Osteocyte (in vitro differentiated cells): ENCODE measurements at regions not wholly inside any gene's neighbourhood (a gene's known extent, or its start where the extent isn't known, plus 50 kb on each side); places are given as distances from the start of the nearest gene placed in this dataset.

ENCODE experiments used
- DNase-seq: peaks from one replicate; pipeline ENCODE4 v3.0.0; 2021; ENCODE audit warnings: mixed read lengths; ENCODE audit not compliant: unreplicated experiment; ENCODE audit errors: extremely low spot score
- H3K27ac Mint-ChIP-seq: one replicate; pipeline ENCODE4 v1.8.0; 2021; ENCODE audit warnings: mild to moderate bottlenecking, mixed read lengths; ENCODE audit not compliant: unreplicated experiment
- H3K27me3 Mint-ChIP-seq: one replicate; pipeline ENCODE4 v1.8.0; 2021; ENCODE audit warnings: mixed read lengths; ENCODE audit not compliant: unreplicated experiment
- H3K36me3 Mint-ChIP-seq: one replicate; pipeline ENCODE4 v1.8.0; 2021; ENCODE audit warnings: mixed read lengths; ENCODE audit not compliant: unreplicated experiment
- H3K4me1 Mint-ChIP-seq: one replicate; pipeline ENCODE4 v1.8.0; 2021; ENCODE audit warnings: mixed read lengths; ENCODE audit not compliant: unreplicated experiment
- H3K4me3 Mint-ChIP-seq: one replicate; pipeline ENCODE4 v1.8.0; 2021; ENCODE audit warnings: mild to moderate bottlenecking, moderate library complexity, mixed read lengths; ENCODE audit not compliant: unreplicated experiment
- H3K9me3 Mint-ChIP-seq: one replicate; pipeline ENCODE4 v1.8.0; 2021; ENCODE audit warnings: mixed read lengths; ENCODE audit not compliant: unreplicated experiment
- TF ChIP-seq, protein P1 (sequence below): fragments of 200-600 bp; sonication (generic); IDR thresholded peaks from 2 replicates; pipeline ENCODE4 v1.5.0; 2021; ENCODE audit warnings: antibody characterized with exemption, mild to moderate bottlenecking, moderate library complexity

DNA sequence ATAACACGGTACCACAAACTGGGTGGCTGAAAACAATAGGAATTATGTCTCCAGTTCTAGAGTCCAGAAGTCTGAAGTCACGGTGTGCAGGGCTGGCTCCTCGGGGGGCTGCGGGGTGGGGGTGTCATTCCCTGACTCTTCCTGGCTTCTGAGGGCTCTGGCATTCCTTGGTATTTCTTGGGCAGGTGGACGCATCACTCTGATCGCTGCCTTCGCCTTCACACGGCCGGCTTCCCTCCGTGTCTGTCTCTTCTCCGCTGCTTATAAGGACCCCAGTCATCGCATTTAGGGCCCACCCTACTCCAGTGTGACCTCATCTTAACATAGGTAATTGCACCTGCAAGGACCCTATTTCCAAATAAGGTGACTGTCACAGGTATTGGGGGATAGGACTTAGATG, 134.6 kb downstream of the CPZ start:
- no peak overlapping the region for H3K4me3 Mint-ChIP-seq

DNA sequence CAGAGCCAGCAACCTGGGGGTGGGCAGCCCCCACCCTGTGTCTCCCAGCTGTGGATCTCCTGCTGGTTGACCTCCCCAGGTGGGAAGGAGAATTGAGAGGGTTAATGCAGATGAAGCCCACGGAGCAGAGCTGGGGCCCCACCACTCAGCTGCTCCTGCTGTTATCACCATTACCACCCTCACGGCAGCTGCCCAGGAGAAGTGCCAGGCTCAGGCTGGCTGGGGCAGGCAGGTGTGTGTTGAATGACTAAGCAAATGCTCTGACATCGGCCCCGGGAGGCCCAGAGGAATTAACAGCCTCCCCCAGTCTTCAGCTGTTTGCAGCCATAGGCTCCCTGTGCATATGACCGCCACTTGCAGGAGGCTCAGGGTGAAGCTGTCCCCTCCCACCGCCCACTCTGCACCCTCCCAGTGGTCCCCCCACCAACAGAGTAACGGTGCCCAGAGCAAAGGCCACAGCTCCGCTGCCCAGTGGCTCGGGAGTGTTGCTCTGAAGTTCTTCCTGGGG, 133.8 kb downstream of the CPZ start:
- Mint-ChIP-seq H3K9me3 (no peaks in the 10 kb centered on the region), H3K36me3 (no peaks in the 10 kb centered on the region), H3K4me3 (no peak overlapping the region), H3K27me3 (peaks cover 3% of the 10 kb centered on the region), H3K4me1 (no peaks in the 10 kb centered on the region), H3K27ac (no peak overlapping the region)
- TF ChIP-seq, protein P1, sequence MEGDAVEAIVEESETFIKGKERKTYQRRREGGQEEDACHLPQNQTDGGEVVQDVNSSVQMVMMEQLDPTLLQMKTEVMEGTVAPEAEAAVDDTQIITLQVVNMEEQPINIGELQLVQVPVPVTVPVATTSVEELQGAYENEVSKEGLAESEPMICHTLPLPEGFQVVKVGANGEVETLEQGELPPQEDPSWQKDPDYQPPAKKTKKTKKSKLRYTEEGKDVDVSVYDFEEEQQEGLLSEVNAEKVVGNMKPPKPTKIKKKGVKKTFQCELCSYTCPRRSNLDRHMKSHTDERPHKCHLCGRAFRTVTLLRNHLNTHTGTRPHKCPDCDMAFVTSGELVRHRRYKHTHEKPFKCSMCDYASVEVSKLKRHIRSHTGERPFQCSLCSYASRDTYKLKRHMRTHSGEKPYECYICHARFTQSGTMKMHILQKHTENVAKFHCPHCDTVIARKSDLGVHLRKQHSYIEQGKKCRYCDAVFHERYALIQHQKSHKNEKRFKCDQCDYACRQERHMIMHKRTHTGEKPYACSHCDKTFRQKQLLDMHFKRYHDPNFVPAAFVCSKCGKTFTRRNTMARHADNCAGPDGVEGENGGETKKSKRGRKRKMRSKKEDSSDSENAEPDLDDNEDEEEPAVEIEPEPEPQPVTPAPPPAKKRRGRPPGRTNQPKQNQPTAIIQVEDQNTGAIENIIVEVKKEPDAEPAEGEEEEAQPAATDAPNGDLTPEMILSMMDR, result no peak
- peak; percentile 84 for DNase-seq

More for the DNA sequence above, 134.6 kb downstream of the CPZ start:
- H3K9me3 Mint-ChIP-seq, result no peaks in the 10 kb centered on the region
- H3K4me1 Mint-ChIP-seq, result no peaks in the 10 kb centered on the region
- TF ChIP-seq, protein P1, result no peak
- no peak overlapping the region for H3K27ac Mint-ChIP-seq
- no peak for DNase-seq
- H3K36me3 Mint-ChIP-seq, result no peaks in the 10 kb centered on the region
- peaks cover 3% of the 10 kb centered on the region for H3K27me3 Mint-ChIP-seq

DNA sequence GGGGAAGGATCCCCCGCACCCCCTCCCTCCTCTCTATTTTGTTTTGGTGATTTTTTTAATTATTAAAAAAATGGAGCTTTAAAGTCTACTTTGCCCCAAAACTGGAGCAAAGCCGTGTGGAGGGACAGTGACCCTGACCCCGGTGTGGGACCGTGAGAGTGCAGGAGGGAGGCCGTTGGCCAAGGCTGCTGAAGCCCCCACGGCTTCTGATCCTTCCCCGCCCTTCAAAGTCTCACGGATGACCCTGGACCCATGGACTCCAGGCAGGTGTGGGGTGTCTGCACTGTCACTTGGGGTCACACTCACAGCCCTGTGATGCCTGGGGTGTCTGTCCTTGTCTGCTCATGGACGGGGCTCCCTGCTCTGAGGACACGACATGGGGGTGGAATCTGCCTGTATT, 133.3 kb downstream of the CPZ start:
- Mint-ChIP-seq H3K36me3 (no peaks in the 10 kb centered on the region), H3K4me1 (no peaks in the 10 kb centered on the region), H3K27ac (no peak overlapping the region), H3K27me3 (peaks cover 3% of the 10 kb centered on the region), H3K9me3 (no peaks in the 10 kb centered on the region), H3K4me3 (no peak overlapping the region)
- peak; percentile 68 for DNase-seq
- TF ChIP-seq, protein P1, result no peak

DNA sequence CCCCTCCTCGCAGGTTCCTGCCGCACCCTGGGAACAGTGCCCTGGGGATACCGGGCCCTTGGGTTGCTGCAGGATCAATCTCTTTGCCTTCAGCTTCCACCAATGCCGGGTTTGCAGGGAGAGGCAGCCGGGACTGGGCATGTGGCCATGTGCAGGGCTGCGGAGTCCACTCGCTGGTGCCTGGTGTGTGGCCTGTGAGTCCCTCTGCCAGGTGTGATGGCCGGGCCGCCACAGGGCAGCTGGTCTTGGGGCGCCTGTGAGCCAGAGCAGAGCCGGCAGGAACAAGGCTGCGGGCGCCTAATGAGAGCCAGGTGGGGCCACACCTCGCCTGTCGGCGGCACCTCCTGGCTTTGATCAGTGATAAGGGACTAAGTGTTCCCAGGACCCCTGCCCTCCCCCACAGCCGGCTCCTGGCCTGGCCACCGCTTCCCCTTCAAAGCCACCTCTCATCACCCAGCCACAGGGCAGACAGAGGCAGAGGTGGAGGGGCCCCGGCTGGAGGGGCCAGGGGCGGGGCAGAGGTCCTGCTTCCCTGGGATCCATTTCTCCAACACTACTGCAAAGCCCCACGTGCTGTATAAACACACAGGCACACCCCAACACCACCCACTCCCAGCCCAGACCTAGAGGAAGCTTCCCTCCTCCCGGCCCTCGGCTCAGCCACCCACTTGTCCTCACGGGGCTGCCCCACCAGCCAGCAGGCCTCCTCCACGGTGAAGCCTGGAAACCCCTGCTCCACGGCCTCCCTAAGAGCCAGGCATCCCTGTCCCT, 132.7 kb downstream of the CPZ start:
- H3K4me3 Mint-ChIP-seq, result no peak overlapping the region
- no peaks in the 10 kb centered on the region for H3K4me1 Mint-ChIP-seq
- H3K27me3 Mint-ChIP-seq, result peaks cover 3% of the 10 kb centered on the region
- no peak overlapping the region for H3K27ac Mint-ChIP-seq
- no peaks in the 10 kb centered on the region for H3K9me3 Mint-ChIP-seq
- peak; percentile 83 for DNase-seq
- TF ChIP-seq, protein P1, result no peak
- H3K36me3 Mint-ChIP-seq, result no peaks in the 10 kb centered on the region

GRCh38 chr4:8724436-8725070, 132.0 kb downstream of the CPZ start:
- Mint-ChIP-seq H3K27me3 (peaks cover 3% of the 10 kb centered on the region), H3K9me3 (no peaks in the 10 kb centered on the region), H3K36me3 (no peaks in the 10 kb centered on the region), H3K4me1 (no peaks in the 10 kb centered on the region), H3K27ac (no peak overlapping the region), H3K4me3 (no peak overlapping the region)
- DNase-seq, result peak; percentile 69
- TF ChIP-seq, protein P1, result no peak
